Spleen (tissue), 7 donors: ENCODE measurements at regions not wholly inside any gene's neighbourhood (a gene's known extent, or its start where the extent isn't known, plus 50 kb on each side); places are given as distances from the start of the nearest gene placed in this dataset.

Source experiments
- POLR2A ChIP-seq, 3 donors: fragments of 450-650 bp; IDR thresholded peaks; one replicate each; pipeline ENCODE4 v1.5.1; 2017; ENCODE audit warnings: antibody characterized with exemption in 3 of 3, mild to moderate bottlenecking in 1 of 3
- POLR2AphosphoS5 ChIP-seq, 3 donors: sonication (generic); formaldehyde crosslinking; IDR thresholded peaks; one replicate each; pipeline ENCODE4 v1.5.1; 2017; ENCODE audit warnings: antibody characterized with exemption in 3 of 3
- TF ChIP-seq, protein P1 (sequence below), 11 experiments: fragments of 200-600 bp in 7 of 11; fragments of 450-650 bp in 4 of 11; sonication (generic) in 4 of 11; IDR thresholded peaks in 8 of 11; conservative IDR thresholded peaks in 3 of 11; 1 replicate in 7 of 11; 2 replicates in 4 of 11; pipeline versions ENCODE4 v1.4.0 to v1.8.0; 2016 to 2021; ENCODE audit warnings: antibody characterized with exemption in 11 of 11, inconsistent platforms in 4 of 11, mild to moderate bottlenecking in 1 of 11
- donor health status: DM: no; HTN: no; CAD: no; lungs with moderate emphysema.
- donor health status: DM: no; HTN: no; CAD: no.
- donor health status: DM: no; HTN: no; CAD: no.

DNA sequence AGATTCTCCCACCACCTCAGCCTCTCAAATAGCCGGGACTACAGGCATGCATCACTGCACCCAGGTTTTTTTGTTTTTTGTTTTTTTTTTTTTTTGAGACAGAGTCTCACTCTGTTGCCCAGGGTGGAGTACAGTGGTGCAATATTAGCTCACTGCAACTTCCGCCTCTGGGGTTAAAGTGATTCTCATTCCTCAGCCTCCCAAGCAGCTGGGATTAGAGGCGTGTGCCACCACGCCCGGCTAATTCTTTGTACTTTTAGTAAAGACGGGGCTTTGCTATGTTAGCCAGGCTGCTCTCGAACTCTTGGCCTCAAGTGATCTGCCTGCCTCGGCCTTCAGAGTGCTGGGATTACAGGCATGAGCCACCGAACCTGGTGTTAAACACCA lies 107.5 kb upstream of the KIF5B start:
- TF ChIP-seq POLR2A (IDR thresholded peaks at IDR 0.05) (no peak), POLR2AphosphoS5 (IDR thresholded peaks at IDR 0.05) (no peak)
- TF ChIP-seq, protein P1, sequence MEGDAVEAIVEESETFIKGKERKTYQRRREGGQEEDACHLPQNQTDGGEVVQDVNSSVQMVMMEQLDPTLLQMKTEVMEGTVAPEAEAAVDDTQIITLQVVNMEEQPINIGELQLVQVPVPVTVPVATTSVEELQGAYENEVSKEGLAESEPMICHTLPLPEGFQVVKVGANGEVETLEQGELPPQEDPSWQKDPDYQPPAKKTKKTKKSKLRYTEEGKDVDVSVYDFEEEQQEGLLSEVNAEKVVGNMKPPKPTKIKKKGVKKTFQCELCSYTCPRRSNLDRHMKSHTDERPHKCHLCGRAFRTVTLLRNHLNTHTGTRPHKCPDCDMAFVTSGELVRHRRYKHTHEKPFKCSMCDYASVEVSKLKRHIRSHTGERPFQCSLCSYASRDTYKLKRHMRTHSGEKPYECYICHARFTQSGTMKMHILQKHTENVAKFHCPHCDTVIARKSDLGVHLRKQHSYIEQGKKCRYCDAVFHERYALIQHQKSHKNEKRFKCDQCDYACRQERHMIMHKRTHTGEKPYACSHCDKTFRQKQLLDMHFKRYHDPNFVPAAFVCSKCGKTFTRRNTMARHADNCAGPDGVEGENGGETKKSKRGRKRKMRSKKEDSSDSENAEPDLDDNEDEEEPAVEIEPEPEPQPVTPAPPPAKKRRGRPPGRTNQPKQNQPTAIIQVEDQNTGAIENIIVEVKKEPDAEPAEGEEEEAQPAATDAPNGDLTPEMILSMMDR (IDR thresholded peaks at IDR 0.05 in 8 of 11, conservative IDR thresholded peaks at IDR 0.05 in 3 of 11), result no peak
